ENCODE measurements at regions not wholly inside any gene's neighbourhood (a gene's known extent, or its start where the extent isn't known, plus 50 kb on each side); places are given as distances from the start of the nearest gene placed in this dataset.

GRCh38 chr16:22721511-22722100 lies 92.4 kb upstream of the HS3ST2 start:
- TF ChIP-seq POLR2A (IDR thresholded peaks at IDR 0.05; ENCODE audit: low read length): no peak
- no peak for TF ChIP-seq GATA1 (IDR thresholded peaks at IDR 0.05; ENCODE audit: low read depth, low read length)
